B cell (primary cell): ENCODE measurements at regions not wholly inside any gene's neighbourhood (a gene's known extent, or its start where the extent isn't known, plus 50 kb on each side); places are given as distances from the start of the nearest gene placed in this dataset.

Experiments
- ATAC-seq: fragments of 200-7000 bp; cut with Tn5 transposase; one replicate; pipeline ENCODE4 v1.10.0; 2021; ENCODE audit warnings: low read depth, mild to moderate bottlenecking, moderate number of reproducible peaks, moderate library complexity
- CTCF ChIA-PET: fragments of 350-600 bp; sonication (Branson Sonifier 250); formaldehyde crosslinking; loops from one replicate; lab custom pipeline; 2021; ENCODE audit warnings: antibody characterized with exemption, inconsistent platforms; lab: Charles Lee
- POLR2A ChIA-PET: fragments of 350-600 bp; sonication (Branson Sonifier 250); formaldehyde crosslinking; loops from one replicate; lab custom pipeline; 2021; ENCODE audit warnings: antibody characterized with exemption; lab: Charles Lee
- DNase-seq: peaks from one replicate; pipeline ENCODE4 v3.0.0; 2013
- H2AFZ ChIP-seq: 2 replicates; pipeline ENCODE4 v1.6.1; 2012; ENCODE audit warnings: mild to moderate bottlenecking, low read depth, low read length; ENCODE audit not compliant: insufficient read depth, poor library complexity, severe bottlenecking
- H3K27ac ChIP-seq, 2 donors: 1 replicate in 1 of 2; 2 replicates in 1 of 2; pipeline ENCODE4 v1.5.1; 2012 to 2013; ENCODE audit warnings: low read length in 2 of 2, mild to moderate bottlenecking in 2 of 2, moderate library complexity in 1 of 2
- H3K27me3 ChIP-seq, 4 experiments: fragments of 200-600 bp in 1 of 4; sonication (generic) in 1 of 4; replicated peaks in 1 of 4; 1 replicate in 2 of 4; 2 replicates in 2 of 4; pipeline versions ENCODE4 v1.6.1 to v1.7.0; 2013 to 2016; ENCODE audit warnings: low read length in 3 of 4, mild to moderate bottlenecking in 2 of 4, mixed read lengths in 1 of 4, moderate library complexity in 1 of 4; ENCODE audit not compliant: insufficient read depth in 4 of 4, control insufficient read depth in 3 of 4; ENCODE audit errors: control extremely low read depth in 1 of 4
- H3K36me3 ChIP-seq, 2 experiments: replicated peaks in 1 of 2; 1 replicate in 1 of 2; 2 replicates in 1 of 2; pipeline versions ENCODE4 v1.6.1 to v1.7.1; 2013; ENCODE audit warnings: low read length in 1 of 2; ENCODE audit not compliant: insufficient read depth in 2 of 2, control insufficient read depth in 1 of 2; ENCODE audit errors: control extremely low read depth in 1 of 2, extremely low read depth in 1 of 2
- H3K4me1 ChIP-seq, 2 donors: fragments of 200-600 bp in 1 of 2; sonication (generic) in 1 of 2; 1 replicate in 1 of 2; 2 replicates in 1 of 2; pipeline versions ENCODE4 v1.5.1 to v1.6.1; 2013 to 2017; ENCODE audit warnings: low read length in 2 of 2; ENCODE audit not compliant: control insufficient read depth in 2 of 2, insufficient read depth in 2 of 2
- H3K4me2 ChIP-seq: replicated peaks from 2 replicates; pipeline ENCODE3; 2012; ENCODE audit warnings: mild to moderate bottlenecking, low read depth, low read length; ENCODE audit not compliant: poor library complexity, severe bottlenecking
- H3K4me3 ChIP-seq, 5 experiments: fragments of 200-600 bp in 1 of 5; sonication (generic) in 1 of 5; 1 replicate in 3 of 5; 2 replicates in 2 of 5; pipeline versions ENCODE4 v1.5.1 to v1.7.0; 2011 to 2016; ENCODE audit warnings: low read length in 4 of 5, mild to moderate bottlenecking in 4 of 5, low read depth in 2 of 5, control low read depth in 1 of 5, moderate library complexity in 1 of 5; ENCODE audit not compliant: insufficient read depth in 1 of 5; ENCODE audit errors: control extremely low read depth in 1 of 5, extremely low read depth in 1 of 5
- H3K79me2 ChIP-seq: fragments of 200-600 bp; sonication (generic); one replicate; pipeline ENCODE4 v1.6.0; 2016; ENCODE audit warnings: low read length; ENCODE audit not compliant: control insufficient read depth, insufficient read depth
- H3K9ac ChIP-seq: fragments of 200-600 bp; sonication (generic); 2 replicates; pipeline ENCODE4 v1.6.1; 2017; ENCODE audit warnings: mild to moderate bottlenecking, low read length, moderate library complexity
- H3K9me3 ChIP-seq, 3 donors: one replicate each; pipeline versions ENCODE4 v1.6.1 to v1.7.1; 2013; ENCODE audit warnings: low read length in 2 of 3; ENCODE audit not compliant: control insufficient read depth in 2 of 3, insufficient read depth in 1 of 3; ENCODE audit errors: control extremely low read depth in 1 of 3
- H4K20me1 ChIP-seq: 2 replicates; pipeline ENCODE4 v1.6.0; 2012; ENCODE audit warnings: mild to moderate bottlenecking, low read length; ENCODE audit not compliant: insufficient read depth, control insufficient read depth, poor library complexity, severe bottlenecking
- H3K27ac Mint-ChIP-seq: one replicate; pipeline ENCODE4 v1.8.0; 2021; ENCODE audit warnings: mixed read lengths
- H3K27me3 Mint-ChIP-seq: one replicate; pipeline ENCODE4 v1.8.0; 2021; ENCODE audit warnings: mixed read lengths
- H3K4me1 Mint-ChIP-seq: one replicate; pipeline ENCODE4 v1.8.0; 2021; ENCODE audit warnings: mixed read lengths
- H3K4me3 Mint-ChIP-seq: one replicate; pipeline ENCODE4 v1.8.0; 2021; ENCODE audit warnings: mixed read lengths
- H3K9me3 Mint-ChIP-seq: one replicate; pipeline ENCODE4 v1.8.0; 2022; ENCODE audit warnings: mixed read lengths; ENCODE audit not compliant: insufficient read depth
- CTCF ChIP-seq: fragments of 200-600 bp; IDR thresholded peaks from one replicate; pipeline ENCODE4 v1.8.0; 2022; ENCODE audit warnings: antibody characterized with exemption, mild to moderate bottlenecking
- EZH2 ChIP-seq: IDR thresholded peaks from 2 replicates; pipeline ENCODE4 v1.6.1; 2012; ENCODE audit warnings: borderline replicate concordance, low read depth, mild to moderate bottlenecking, moderate library complexity, low read length; ENCODE audit not compliant: insufficient read depth, poor library complexity, severe bottlenecking
- WGBS: methylation state at CpG from one replicate; pipeline ENCODE4 v1.1.5; 2013; ENCODE audit warnings: missing lambda C conversion rate; ENCODE audit not compliant: insufficient coverage; 5-methylcytosine and 5-hydroxymethylcytosine counted together
- intact Hi-C: fragments of 100-400 bp; cut with micrococcal nuclease; formaldehyde crosslinking; loops from one replicate; pipeline ENCODE4 v1.10.0; 2022

GRCh38 chr3:176568189-176568588 is 629.1 kb downstream of the TBL1XR1 start:
- 79% methylated on average over 3 of the region's 3 CpGs for WGBS
- no peaks in the 10 kb centered on the region for H3K27me3 ChIP-seq
- intact Hi-C loops, result no loop called here
- Mint-ChIP-seq H3K9me3 (peaks cover 8% of the 10 kb centered on the region), H3K27ac (no peak overlapping the region), H3K27me3 (no peaks in the 10 kb centered on the region), H3K4me1 (no peaks in the 10 kb centered on the region), H3K4me3 (no peak overlapping the region)
- POLR2A ChIA-PET, result no interaction called here
- no peaks in the 10 kb centered on the region for H3K4me1 ChIP-seq
- no peak overlapping the region for H3K27ac ChIP-seq
- no peak for ATAC-seq
- H3K4me2 ChIP-seq, result no peak overlapping the region
- no peak for DNase-seq
- no peaks in the 10 kb centered on the region for H3K36me3 ChIP-seq
- no peak overlapping the region for H3K4me3 ChIP-seq
- TF ChIP-seq CTCF (no peak), EZH2 (no peak)
- no peak overlapping the region for H3K9ac ChIP-seq
- no peaks in the 10 kb centered on the region for H4K20me1 ChIP-seq
- no peak overlapping the region for H2AFZ ChIP-seq
- peaks cover 0 to 3% (median 2%) of the 10 kb centered on the region in 3 donors for H3K9me3 ChIP-seq
- CTCF ChIA-PET, result no interaction called here
- H3K79me2 ChIP-seq, result no peaks in the 10 kb centered on the region

- Histone ChIP-seq H3K27ac (no peak overlapping the region), H3K79me2 (no peaks in the 10 kb centered on the region), H3K4me2 (no peak overlapping the region), H3K4me1 (no peaks in the 10 kb centered on the region), H3K4me3 (no peak overlapping the region), H4K20me1 (no peaks in the 10 kb centered on the region), H3K36me3 (no peaks in the 10 kb centered on the region), H3K9ac (no peak overlapping the region), H2AFZ (no peak overlapping the region), H3K9me3 (peaks cover 3 to 5% (median 3%) of the 10 kb centered on the region in 3 donors), H3K27me3 (no peaks in the 10 kb centered on the region)
- no CpG with 5 or more reads among the region's 2 CpGs for WGBS
- no peak for ATAC-seq
- Mint-ChIP-seq H3K27me3 (no peaks in the 10 kb centered on the region), H3K4me1 (no peaks in the 10 kb centered on the region), H3K27ac (no peak overlapping the region), H3K9me3 (peaks cover 8% of the 10 kb centered on the region), H3K4me3 (no peak overlapping the region)
- ChIA-PET POLR2A (no interaction called here), CTCF (no interaction called here)
- intact Hi-C loops, result no loop called here
- TF ChIP-seq EZH2, result no peak
- no peak for TF ChIP-seq CTCF
- no peak for DNase-seq
Observed at GRCh38 chr3:176566757-176567156, 630.5 kb downstream of the TBL1XR1 start.
